ENCODE measurements at regions not wholly inside any gene's neighbourhood (a gene's known extent, or its start where the extent isn't known, plus 50 kb on each side); places are given as distances from the start of the nearest gene placed in this dataset.

DNA sequence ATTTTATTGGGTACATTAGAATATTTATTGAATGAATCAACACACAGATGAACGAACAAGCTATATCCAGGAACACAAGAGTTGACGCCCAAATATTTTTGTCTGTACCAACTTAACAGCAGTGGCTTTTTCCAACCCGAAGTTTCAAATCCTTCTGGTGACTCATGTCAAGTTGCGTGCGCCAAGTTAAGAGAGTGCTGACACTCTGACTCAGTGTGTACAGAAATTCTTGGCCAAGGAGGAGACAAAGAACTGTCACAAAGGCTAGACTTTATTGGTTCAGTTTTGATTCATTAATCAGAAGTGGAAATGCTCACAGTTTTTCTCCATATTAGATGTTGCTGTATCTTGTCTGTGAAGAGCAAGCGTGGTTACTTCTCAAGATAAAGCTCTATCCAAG, 59.6 kb upstream of the TSC22D2 start:
- DNase-seq (ENCODE audit: low read depth in 2 of 2) = peak; percentile 91 to 96
- TF ChIP-seq, protein P1, sequence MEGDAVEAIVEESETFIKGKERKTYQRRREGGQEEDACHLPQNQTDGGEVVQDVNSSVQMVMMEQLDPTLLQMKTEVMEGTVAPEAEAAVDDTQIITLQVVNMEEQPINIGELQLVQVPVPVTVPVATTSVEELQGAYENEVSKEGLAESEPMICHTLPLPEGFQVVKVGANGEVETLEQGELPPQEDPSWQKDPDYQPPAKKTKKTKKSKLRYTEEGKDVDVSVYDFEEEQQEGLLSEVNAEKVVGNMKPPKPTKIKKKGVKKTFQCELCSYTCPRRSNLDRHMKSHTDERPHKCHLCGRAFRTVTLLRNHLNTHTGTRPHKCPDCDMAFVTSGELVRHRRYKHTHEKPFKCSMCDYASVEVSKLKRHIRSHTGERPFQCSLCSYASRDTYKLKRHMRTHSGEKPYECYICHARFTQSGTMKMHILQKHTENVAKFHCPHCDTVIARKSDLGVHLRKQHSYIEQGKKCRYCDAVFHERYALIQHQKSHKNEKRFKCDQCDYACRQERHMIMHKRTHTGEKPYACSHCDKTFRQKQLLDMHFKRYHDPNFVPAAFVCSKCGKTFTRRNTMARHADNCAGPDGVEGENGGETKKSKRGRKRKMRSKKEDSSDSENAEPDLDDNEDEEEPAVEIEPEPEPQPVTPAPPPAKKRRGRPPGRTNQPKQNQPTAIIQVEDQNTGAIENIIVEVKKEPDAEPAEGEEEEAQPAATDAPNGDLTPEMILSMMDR (IDR thresholded peaks at IDR 0.05; ENCODE audit: low read depth, low read length) = no peak
- H3K4me3 ChIP-seq (replicated peaks in 1 of 2; ENCODE audit: low read depth in 2 of 2, low read length in 2 of 2) = no peak overlapping the region

DNA sequence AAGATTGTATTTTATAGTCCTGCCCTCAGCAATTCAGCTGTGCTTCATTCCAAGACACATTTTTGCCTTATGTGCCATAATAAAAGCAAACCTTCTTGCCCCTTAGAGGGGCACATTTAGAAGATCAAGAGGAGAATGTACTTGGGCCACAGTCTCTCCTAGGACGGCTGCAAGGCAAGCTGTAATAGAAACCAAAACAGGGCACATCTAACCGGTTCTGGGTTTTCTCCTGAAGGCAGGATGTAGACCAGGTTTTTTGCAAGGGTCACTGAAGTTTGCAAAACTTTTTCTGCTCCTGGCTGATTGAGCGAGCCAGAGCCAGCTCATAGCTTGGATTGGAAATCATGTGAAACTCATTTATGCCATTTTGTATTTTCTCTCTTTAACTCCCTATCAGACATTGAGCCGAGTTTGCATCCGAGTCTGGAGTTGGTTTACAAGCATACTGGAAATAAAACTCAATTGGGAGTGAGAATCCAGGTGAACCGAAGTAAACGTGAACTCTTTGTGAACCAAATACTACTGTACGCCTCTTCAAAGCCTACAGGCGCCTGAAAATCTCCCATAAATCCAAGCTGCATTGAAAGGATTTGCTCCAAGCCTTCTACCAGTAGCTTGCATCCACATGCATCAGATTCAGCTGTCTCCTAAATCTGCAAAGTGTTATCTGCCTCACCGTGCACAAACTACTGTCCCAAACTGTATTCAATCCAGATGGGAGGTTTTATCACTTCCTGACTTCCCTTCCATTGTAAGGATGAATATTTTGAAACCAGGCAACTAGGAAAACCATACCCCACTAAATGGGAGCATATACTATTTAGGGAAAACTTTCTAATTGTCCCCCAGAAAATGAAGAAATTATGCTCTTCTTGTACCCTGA, 60.9 kb upstream of the TSC22D2 start:
- TF ChIP-seq, protein P1 (IDR thresholded peaks at IDR 0.05; ENCODE audit: low read depth, low read length) = no peak
- DNase-seq (ENCODE audit: low read depth in 2 of 2) = no peak
- no peak overlapping the region for H3K4me3 ChIP-seq (replicated peaks in 1 of 2; ENCODE audit: low read depth in 2 of 2, low read length in 2 of 2)

DNA sequence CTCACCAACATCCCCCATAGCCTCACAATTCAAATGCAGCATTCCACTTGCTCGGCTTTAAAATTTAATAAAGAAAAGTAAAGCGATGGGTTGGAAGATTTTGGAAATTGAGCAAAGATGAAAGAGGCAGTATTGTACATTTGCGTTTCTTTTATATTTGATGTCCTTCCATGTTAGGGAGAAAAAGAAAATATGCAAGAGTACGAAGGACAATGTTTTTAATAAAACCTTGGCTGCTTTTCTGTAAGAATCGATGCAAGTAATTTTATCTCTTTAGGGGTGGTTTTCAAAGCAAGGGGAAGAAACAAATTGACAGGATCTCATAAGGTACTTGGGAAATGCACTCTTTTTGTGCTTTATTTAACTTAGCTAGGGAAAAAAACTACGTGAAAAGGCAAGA, 61.8 kb upstream of the TSC22D2 start:
- no peak overlapping the region for H3K4me3 ChIP-seq (replicated peaks in 1 of 2; ENCODE audit: low read depth in 2 of 2, low read length in 2 of 2)
- TF ChIP-seq, protein P1 (IDR thresholded peaks at IDR 0.05; ENCODE audit: low read depth, low read length) = no peak
- DNase-seq (ENCODE audit: low read depth in 2 of 2) = no peak

DNA sequence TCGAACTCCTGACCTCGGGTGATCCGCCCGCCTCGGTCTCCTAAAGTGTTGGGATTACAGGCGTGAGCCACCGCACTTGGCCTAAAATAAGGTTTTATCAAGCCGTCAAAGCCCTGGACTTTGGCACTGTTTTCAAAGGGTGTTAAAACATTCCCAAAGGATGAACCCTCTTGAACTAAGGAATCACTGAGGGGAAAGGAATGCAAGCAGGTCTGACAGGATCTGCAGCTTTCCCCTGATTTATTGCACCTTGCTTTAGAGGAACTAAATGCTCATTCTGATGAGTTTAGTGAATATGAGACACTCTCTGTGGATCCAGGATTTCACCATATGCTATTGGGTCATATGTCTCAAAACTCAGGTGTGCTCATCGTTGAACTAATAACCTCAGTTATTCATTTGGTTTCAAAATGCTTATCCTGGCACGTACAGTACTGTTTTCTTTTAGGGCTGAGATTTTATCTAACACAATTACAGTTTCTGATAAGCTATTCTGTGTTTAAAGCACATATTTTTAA, 63.0 kb upstream of the TSC22D2 start:
- peak in 1 of 2 donors; percentile 19 for DNase-seq (ENCODE audit: low read depth in 2 of 2)
- TF ChIP-seq, protein P1 (IDR thresholded peaks at IDR 0.05; ENCODE audit: low read depth, low read length) = no peak
- no peak overlapping the region for H3K4me3 ChIP-seq (replicated peaks in 1 of 2; ENCODE audit: low read depth in 2 of 2, low read length in 2 of 2)

DNA sequence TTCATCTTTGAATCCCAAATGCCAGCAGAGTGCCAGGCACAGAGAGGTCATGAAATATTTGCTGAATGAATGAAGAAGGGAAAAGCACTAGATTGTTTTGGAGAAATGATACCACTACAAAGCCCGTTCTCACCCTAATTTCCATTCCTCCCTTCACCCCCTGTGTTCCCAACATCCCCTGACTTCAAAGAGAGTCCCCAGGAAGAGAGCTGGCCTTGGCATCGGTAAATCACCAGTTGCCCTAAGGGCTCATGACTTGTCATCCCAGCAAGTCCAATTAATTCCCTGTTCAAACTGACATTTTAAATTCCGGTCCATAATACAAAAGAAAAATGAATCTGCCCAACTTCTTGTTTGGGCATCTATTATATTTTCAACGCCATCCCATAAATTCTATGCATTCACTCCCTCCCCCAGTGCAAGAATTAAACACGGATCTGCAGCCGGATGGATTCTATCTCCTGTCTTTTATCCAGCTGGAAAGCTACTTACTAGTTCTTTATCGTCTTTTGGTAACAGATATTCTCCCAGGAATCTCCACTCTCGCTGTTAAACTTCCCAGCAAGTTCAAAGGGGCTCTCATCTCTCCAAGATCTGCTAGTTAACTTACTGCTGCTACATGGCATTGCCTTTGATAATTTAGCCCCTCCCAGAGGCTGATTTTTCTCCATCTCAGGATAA, 63.9 kb upstream of the TSC22D2 start:
- no peak overlapping the region for H3K4me3 ChIP-seq (replicated peaks in 1 of 2; ENCODE audit: low read depth in 2 of 2, low read length in 2 of 2)

DNA sequence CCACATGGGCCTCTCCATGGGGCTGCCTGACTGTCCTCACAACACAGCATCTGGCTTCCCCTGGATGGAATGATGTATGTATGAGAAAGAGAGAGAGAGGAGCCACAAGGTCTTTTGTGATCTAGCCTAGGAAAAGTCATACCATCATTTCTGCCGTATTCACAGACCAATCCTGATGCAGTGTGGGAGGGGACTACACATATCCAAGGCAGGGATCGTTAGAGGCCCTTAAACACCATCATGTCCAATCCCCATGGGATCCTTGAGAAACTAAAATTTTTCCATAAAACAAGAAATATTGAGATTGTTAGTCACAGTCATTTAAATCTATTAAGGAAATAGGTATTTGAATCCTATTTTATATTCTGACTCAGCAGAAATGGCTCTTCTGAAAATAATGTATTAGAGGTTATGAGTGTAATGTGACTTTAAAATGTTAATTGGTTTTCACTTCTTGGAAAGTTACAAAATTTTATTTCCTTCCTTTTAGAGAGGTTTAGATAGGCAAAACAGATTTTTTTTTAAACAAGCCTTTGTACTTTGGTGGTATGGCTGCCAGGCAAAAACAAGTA, 65.1 kb upstream of the TSC22D2 start:
- TF ChIP-seq, protein P1 (IDR thresholded peaks at IDR 0.05; ENCODE audit: low read depth, low read length) = no peak

More for the DNA sequence above, 63.9 kb upstream of the TSC22D2 start:
- no peak for DNase-seq (ENCODE audit: low read depth in 2 of 2)
- TF ChIP-seq, protein P1 (IDR thresholded peaks at IDR 0.05; ENCODE audit: low read depth, low read length) = no peak

More for the DNA sequence above, 65.1 kb upstream of the TSC22D2 start:
- no peak overlapping the region for H3K4me3 ChIP-seq (replicated peaks in 1 of 2; ENCODE audit: low read depth in 2 of 2, low read length in 2 of 2)
- DNase-seq (ENCODE audit: low read depth in 2 of 2) = no peak
